ENCODE measurements at regions not wholly inside any gene's neighbourhood (a gene's known extent, or its start where the extent isn't known, plus 50 kb on each side); places are given as distances from the start of the nearest gene placed in this dataset.
A peak's percentile ranks its signal among the peaks of the same experiment; 100 is the strongest.
"Not testable (repeated sequence)": the region's sequence is repeated elsewhere in the genome, so short reads cannot be mapped to it uniquely, and the experiment has no call there.

- no peak for DNase-seq (ENCODE audit: insufficient read length, low spot score)
- FAIRE-seq, result no peak
Measured at GRCh38 chr12:82625523-82625922, 61.2 kb upstream of the TMTC2 start.

GRCh38 chr12:82627799-82628198 lies 58.9 kb upstream of the TMTC2 start:
- DNase-seq (ENCODE audit: insufficient read length, low spot score) (peak; percentile 2), FAIRE-seq (no peak)

DNA sequence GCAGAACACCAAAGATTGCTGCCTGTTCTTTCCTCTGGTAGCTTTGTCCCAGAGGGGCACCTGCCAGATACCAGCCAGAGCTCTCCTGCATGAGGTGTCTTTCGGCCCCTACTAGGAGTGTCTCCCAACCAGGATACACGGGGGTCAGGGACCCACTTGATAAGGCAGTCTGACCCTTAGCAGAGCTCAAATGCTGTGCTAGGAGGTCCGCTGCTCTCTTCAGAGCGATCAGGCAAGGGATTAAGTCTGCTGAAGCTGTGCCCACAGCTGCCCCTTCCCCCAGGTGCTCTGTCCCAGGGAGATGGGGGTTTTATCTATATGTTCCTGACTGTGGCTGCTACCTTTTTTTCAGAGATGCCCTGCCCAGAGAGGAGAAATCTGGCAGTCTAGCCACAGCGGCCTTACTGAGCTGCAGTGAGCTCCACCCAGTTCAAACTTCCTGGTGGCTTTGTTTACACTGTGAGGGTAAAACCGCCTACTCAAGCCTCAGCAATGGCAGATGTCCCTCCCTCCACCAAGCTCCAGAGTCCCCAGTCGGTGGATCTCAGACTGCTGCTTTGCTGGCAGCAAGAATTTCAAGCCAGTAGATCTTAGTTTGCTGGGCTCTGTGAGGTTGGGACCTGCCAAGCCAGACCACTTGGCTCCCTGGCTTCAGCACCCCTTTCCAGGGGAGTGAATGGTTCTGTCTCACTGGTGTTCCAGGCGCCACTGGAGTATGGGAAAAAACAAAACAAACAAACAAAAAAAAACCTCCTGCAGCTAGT lies 52.0 kb upstream of the TMTC2 start:
- FAIRE-seq; DNase-seq (ENCODE audit: insufficient read length, low spot score): not testable (repeated sequence)

GRCh38 chr12:82635263-82635662 lies 51.4 kb upstream of the TMTC2 start:
- DNase-seq (ENCODE audit: insufficient read length, low spot score), result no peak
- no peak for FAIRE-seq
